Osteoblast (primary cell): ENCODE measurements at regions not wholly inside any gene's neighbourhood (a gene's known extent, or its start where the extent isn't known, plus 50 kb on each side); places are given as distances from the start of the nearest gene placed in this dataset.

Experiments
- DNase-seq: peaks from one replicate; pipeline ENCODE4 v3.0.0; 2011; ENCODE audit warnings: low spot score, mixed read lengths; ENCODE audit not compliant: insufficient read length; ENCODE audit errors: missing footprints
- H2AFZ ChIP-seq: 2 replicates; pipeline ENCODE4 v1.6.0; 2011; ENCODE audit warnings: mild to moderate bottlenecking, low read length
- H3K27ac ChIP-seq: 2 replicates; pipeline ENCODE4 v1.5.1; 2011; ENCODE audit warnings: mild to moderate bottlenecking, low read depth, low read length, moderate library complexity
- H3K27me3 ChIP-seq: 2 replicates; pipeline ENCODE4 v1.6.0; 2012; ENCODE audit warnings: mild to moderate bottlenecking, control low read depth, inconsistent platforms, low read length, moderate library complexity; ENCODE audit not compliant: insufficient read depth
- H3K36me3 ChIP-seq: 2 replicates; pipeline ENCODE4 v1.5.1; 2011; ENCODE audit warnings: mild to moderate bottlenecking, low read length, control low read depth, moderate library complexity; ENCODE audit not compliant: insufficient read depth
- H3K4me1 ChIP-seq: 2 replicates; pipeline ENCODE4 v1.5.1; 2011; ENCODE audit warnings: mild to moderate bottlenecking, low read length, control low read depth, moderate library complexity; ENCODE audit not compliant: insufficient read depth
- H3K4me2 ChIP-seq: 2 replicates; pipeline ENCODE4 v1.6.0; 2011; ENCODE audit warnings: mild to moderate bottlenecking, low read length; ENCODE audit not compliant: insufficient read depth
- H3K4me3 ChIP-seq: fragments of 200-600 bp; sonication (generic); 3 replicates; pipeline ENCODE4 v1.5.1; 2012; ENCODE audit warnings: mild to moderate bottlenecking, low read length, inconsistent platforms; ENCODE audit not compliant: insufficient read depth
- H3K79me2 ChIP-seq: 2 replicates; pipeline ENCODE4 v1.6.0; 2012; ENCODE audit warnings: mild to moderate bottlenecking, low read length, control low read depth, inconsistent platforms; ENCODE audit not compliant: insufficient read depth
- H3K9me3 ChIP-seq: 2 replicates; pipeline ENCODE4 v1.5.1; 2011; ENCODE audit warnings: low read depth, low read length, control low read depth
- H4K20me1 ChIP-seq: 2 replicates; pipeline ENCODE4 v1.6.0; 2012; ENCODE audit warnings: mild to moderate bottlenecking, low read length, control low read depth; ENCODE audit not compliant: insufficient read depth
- CTCF ChIP-seq: IDR thresholded peaks from 2 replicates; pipeline ENCODE4 v1.5.1; 2011; ENCODE audit warnings: mild to moderate bottlenecking, low read depth, low read length, moderate library complexity; ENCODE audit errors: extremely low read depth

DNA sequence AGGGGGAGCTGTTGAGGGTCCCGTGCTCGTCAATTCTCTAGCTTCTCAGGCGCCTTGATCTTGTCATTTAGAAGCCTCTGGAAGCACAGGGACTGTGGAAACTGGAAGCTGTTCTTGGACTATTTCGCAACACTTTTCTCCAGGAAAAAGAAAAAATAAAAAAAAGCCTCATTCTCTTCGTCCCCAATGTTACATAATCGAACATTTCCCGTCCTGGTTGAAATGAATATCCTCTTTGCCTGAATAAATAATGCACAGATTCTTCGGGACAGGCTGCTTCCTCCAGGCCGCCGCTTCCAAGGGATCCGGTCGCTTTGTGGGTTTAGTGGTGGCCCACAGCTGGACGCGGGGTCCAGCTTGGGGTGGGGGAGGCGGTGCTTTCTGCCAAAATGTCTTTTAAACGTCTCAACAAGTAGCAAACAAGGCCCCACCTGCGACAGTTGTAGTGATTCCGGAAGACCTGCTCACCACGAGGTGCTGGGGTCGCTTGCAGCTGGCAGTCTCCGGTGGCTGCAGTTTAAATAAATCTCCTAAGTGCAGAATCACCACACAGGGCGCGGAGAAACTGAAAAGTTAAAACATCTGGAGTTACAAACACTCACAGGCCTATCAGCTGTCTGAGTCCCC, 125.9 kb upstream of the ESR1 start:
- Histone ChIP-seq H3K79me2 (no peaks in the 10 kb centered on the region), H3K36me3 (no peaks in the 10 kb centered on the region), H2AFZ (peak overlapping the region; percentile 95), H3K4me2 (peak overlapping the region; percentile 91), H3K27ac (no peak overlapping the region), H4K20me1 (no peaks in the 10 kb centered on the region), H3K27me3 (no peaks in the 10 kb centered on the region), H3K4me3 (peak overlapping the region; percentile 69), H3K9me3 (no peaks in the 10 kb centered on the region), H3K4me1 (peaks cover 15% of the 10 kb centered on the region)
- peak; percentile 62 for DNase-seq
- no peak for TF ChIP-seq CTCF

DNA sequence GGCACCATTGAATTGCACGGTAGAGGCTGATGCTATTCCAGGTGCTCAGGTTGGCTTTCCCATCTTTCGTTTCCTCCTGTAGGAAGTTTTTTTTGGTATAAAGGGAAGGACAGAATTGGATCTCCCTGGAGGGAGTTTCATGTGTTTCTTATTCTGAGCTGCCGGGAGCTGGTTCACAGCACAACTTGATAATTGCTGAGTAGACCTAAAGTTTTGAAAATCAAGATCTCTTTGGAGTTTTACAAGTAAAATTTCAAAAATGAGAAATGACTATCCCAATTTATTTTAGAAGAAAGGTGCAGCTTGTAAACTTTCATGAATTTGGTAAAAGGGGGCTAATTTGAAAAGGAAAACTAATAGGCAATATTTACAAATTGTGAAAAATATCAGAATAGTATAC, 125.2 kb upstream of the ESR1 start:
- Histone ChIP-seq H3K36me3 (no peaks in the 10 kb centered on the region), H2AFZ (peak overlapping the region; percentile 95), H3K79me2 (no peaks in the 10 kb centered on the region), H3K4me1 (peaks cover 15% of the 10 kb centered on the region), H3K27ac (no peak overlapping the region), H3K9me3 (no peaks in the 10 kb centered on the region), H3K4me2 (peak overlapping the region; percentile 91), H3K4me3 (no peak overlapping the region), H4K20me1 (no peaks in the 10 kb centered on the region), H3K27me3 (no peaks in the 10 kb centered on the region)
- no peak for DNase-seq
- TF ChIP-seq CTCF = no peak

GRCh38 chr6:151682922-151683321, 124.6 kb upstream of the ESR1 start:
- no peak overlapping the region for H3K27ac ChIP-seq
- no peaks in the 10 kb centered on the region for H3K36me3 ChIP-seq
- H3K4me2 ChIP-seq = no peak overlapping the region
- no peak for DNase-seq
- H2AFZ ChIP-seq = no peak overlapping the region
- peaks cover 15% of the 10 kb centered on the region for H3K4me1 ChIP-seq
- no peaks in the 10 kb centered on the region for H4K20me1 ChIP-seq
- H3K79me2 ChIP-seq = no peaks in the 10 kb centered on the region
- no peak overlapping the region for H3K4me3 ChIP-seq
- H3K27me3 ChIP-seq = no peaks in the 10 kb centered on the region
- TF ChIP-seq CTCF = no peak
- no peaks in the 10 kb centered on the region for H3K9me3 ChIP-seq

- Histone ChIP-seq H3K4me2 (no peak overlapping the region), H3K27me3 (no peaks in the 10 kb centered on the region), H3K4me3 (no peak overlapping the region), H3K4me1 (peaks cover 15% of the 10 kb centered on the region), H4K20me1 (no peaks in the 10 kb centered on the region), H3K79me2 (no peaks in the 10 kb centered on the region), H2AFZ (no peak overlapping the region), H3K27ac (no peak overlapping the region), H3K9me3 (no peaks in the 10 kb centered on the region), H3K36me3 (no peaks in the 10 kb centered on the region)
- no peak for DNase-seq
- TF ChIP-seq CTCF = no peak
Measured at GRCh38 chr6:151683381-151683780, 124.1 kb upstream of the ESR1 start.
